GM23248 (cell line): ENCODE measurements at regions not wholly inside any gene's neighbourhood (a gene's known extent, or its start where the extent isn't known, plus 50 kb on each side); places are given as distances from the start of the nearest gene placed in this dataset.

Experiments
- DNase-seq: peaks from one replicate; pipeline ENCODE4 v3.0.0-alpha.2; 2015
- H2AFZ ChIP-seq: fragments of 200-600 bp; sonication (generic); 2 replicates; pipeline ENCODE4 v1.6.1; 2016; ENCODE audit warnings: antibody characterized with exemption
- H3F3A ChIP-seq: fragments of 200-600 bp; sonication (generic); 2 replicates; pipeline ENCODE4 v1.6.1; 2016; ENCODE audit warnings: mild to moderate bottlenecking, antibody characterized with exemption, mixed run types; ENCODE audit not compliant: insufficient read depth
- H3K27ac ChIP-seq: fragments of 200-600 bp; sonication (generic); 2 replicates; pipeline ENCODE4 v1.5.1; 2016; ENCODE audit warnings: mild to moderate bottlenecking
- H3K27me3 ChIP-seq: fragments of 200-600 bp; sonication (generic); replicated peaks from 2 replicates; pipeline ENCODE4 v1.6.1; 2016; ENCODE audit warnings: mild to moderate bottlenecking; ENCODE audit not compliant: insufficient read depth
- H3K36me3 ChIP-seq: fragments of 200-600 bp; sonication (generic); 2 replicates; pipeline ENCODE4 v1.6.1; 2016; ENCODE audit warnings: low read depth, mild to moderate bottlenecking
- H3K4me1 ChIP-seq: fragments of 200-600 bp; sonication (generic); 2 replicates; pipeline ENCODE4 v1.6.1; 2016; ENCODE audit warnings: mild to moderate bottlenecking; ENCODE audit not compliant: insufficient read depth
- H3K4me2 ChIP-seq: fragments of 200-600 bp; sonication (generic); one replicate; pipeline ENCODE4 v1.6.1; 2016; ENCODE audit warnings: mild to moderate bottlenecking; ENCODE audit not compliant: unreplicated experiment
- H3K4me3 ChIP-seq: fragments of 200-600 bp; sonication (generic); 2 replicates; pipeline ENCODE4 v1.5.1; 2016; ENCODE audit warnings: mild to moderate bottlenecking
- H3K79me2 ChIP-seq: fragments of 200-600 bp; sonication (generic); 2 replicates; pipeline ENCODE4 v1.6.1; 2016; ENCODE audit warnings: mild to moderate bottlenecking; ENCODE audit not compliant: insufficient read depth
- H3K9ac ChIP-seq: fragments of 200-600 bp; sonication (generic); 2 replicates; pipeline ENCODE4 v1.6.1; 2016; ENCODE audit warnings: mild to moderate bottlenecking
- H3K9me2 ChIP-seq: fragments of 200-600 bp; sonication (generic); 2 replicates; pipeline ENCODE4 v1.6.1; 2016; ENCODE audit warnings: mixed run types, mild to moderate bottlenecking, moderate library complexity; ENCODE audit not compliant: insufficient read depth
- H3K9me3 ChIP-seq: fragments of 200-600 bp; sonication (generic); one replicate; pipeline ENCODE4 v1.6.1; 2017; ENCODE audit warnings: low read depth
- H4K20me1 ChIP-seq: fragments of 200-600 bp; sonication (generic); 2 replicates; pipeline ENCODE4 v1.6.0; 2016; ENCODE audit not compliant: insufficient read depth
- EZH2 ChIP-seq: fragments of 200-600 bp; sonication (generic); IDR thresholded peaks from 2 replicates; pipeline ENCODE4 v1.6.1; 2018; ENCODE audit warnings: antibody characterized with exemption, mild to moderate bottlenecking; ENCODE audit not compliant: insufficient read depth, poor library complexity, severe bottlenecking
- EZH2phosphoT487 ChIP-seq: fragments of 200-600 bp; sonication (generic); IDR thresholded peaks from 2 replicates; pipeline ENCODE4 v1.6.1; 2018; ENCODE audit warnings: antibody characterized with exemption, moderate library complexity, mild to moderate bottlenecking, low read depth; ENCODE audit not compliant: insufficient read depth
- WGBS, 2 experiments: methylation state at CpG; one replicate each; pipeline ENCODE4 v1.1.6; 2015 to 2017; ENCODE audit warnings: low lambda C conversion rate in 2 of 2, low coverage in 1 of 2; ENCODE audit errors: missing lambda C conversion rate in 2 of 2; 5-methylcytosine and 5-hydroxymethylcytosine counted together
- in situ Hi-C: fragments of 300-500 bp; cut with MboI; formaldehyde crosslinking; loops from 2 replicates; pipeline ENCODE4 v1.15.0; 2020

- in situ Hi-C loops = no loop called here
These were observed 399.6 kb upstream of the EPHA3 start for GRCh38 chr3:88707837-88708236.

GRCh38 chr3:88712552-88712951, 394.9 kb upstream of the EPHA3 start:
- DNase-seq = no peak
- no peak for TF ChIP-seq EZH2
- TF ChIP-seq EZH2phosphoT487 = no peak
- no peaks in the 10 kb centered on the region for H3K9me3 ChIP-seq
- H3K27ac ChIP-seq = no peak overlapping the region
- H3K9ac ChIP-seq = no peak overlapping the region
- no peaks in the 10 kb centered on the region for H3K36me3 ChIP-seq
- WGBS, 2 experiments = 30 to 34% methylated on average over 2 of the region's 2 CpGs
- no peaks in the 10 kb centered on the region for H4K20me1 ChIP-seq
- H3K4me3 ChIP-seq = no peak overlapping the region
- in situ Hi-C loops = no loop called here
- no peaks in the 10 kb centered on the region for H3K27me3 ChIP-seq
- no peaks in the 10 kb centered on the region for H3K79me2 ChIP-seq
- no peak overlapping the region for H3K4me2 ChIP-seq
- no peaks in the 10 kb centered on the region for H3K4me1 ChIP-seq
- no peaks in the 10 kb centered on the region for H3K9me2 ChIP-seq
- no peaks in the 10 kb centered on the region for H3F3A ChIP-seq
- no peak overlapping the region for H2AFZ ChIP-seq

More at GRCh38 chr3:88707837-88708236, 399.6 kb upstream of the EPHA3 start:
- H2AFZ ChIP-seq = no peak overlapping the region
- H3K27me3 ChIP-seq = no peaks in the 10 kb centered on the region
- H3K4me2 ChIP-seq = no peak overlapping the region
- H3K27ac ChIP-seq = no peak overlapping the region
- no peaks in the 10 kb centered on the region for H3F3A ChIP-seq
- H3K36me3 ChIP-seq = no peaks in the 10 kb centered on the region
- no peaks in the 10 kb centered on the region for H3K4me1 ChIP-seq
- H3K9me3 ChIP-seq = no peaks in the 10 kb centered on the region
- H3K79me2 ChIP-seq = no peaks in the 10 kb centered on the region
- H3K9ac ChIP-seq = no peak overlapping the region
- 5 to 7% methylated on average over 1 of the region's 1 CpG for WGBS, 2 experiments
- TF ChIP-seq EZH2 (no peak), EZH2phosphoT487 (no peak)
- H4K20me1 ChIP-seq = no peaks in the 10 kb centered on the region
- no peak overlapping the region for H3K4me3 ChIP-seq
- DNase-seq = no peak
- H3K9me2 ChIP-seq = no peaks in the 10 kb centered on the region

GRCh38 chr3:88713233-88713691, 394.2 kb upstream of the EPHA3 start:
- H4K20me1 ChIP-seq = no peaks in the 10 kb centered on the region
- H3K36me3 ChIP-seq = no peaks in the 10 kb centered on the region
- no peak overlapping the region for H3K4me2 ChIP-seq
- H2AFZ ChIP-seq = no peak overlapping the region
- H3K9ac ChIP-seq = no peak overlapping the region
- no peak overlapping the region for H3K27ac ChIP-seq
- no peaks in the 10 kb centered on the region for H3K79me2 ChIP-seq
- H3K4me3 ChIP-seq = no peak overlapping the region
- no peak for TF ChIP-seq EZH2phosphoT487
- no peak for TF ChIP-seq EZH2
- in situ Hi-C loops = no loop called here
- no peaks in the 10 kb centered on the region for H3K9me3 ChIP-seq
- no peaks in the 10 kb centered on the region for H3K4me1 ChIP-seq
- no peaks in the 10 kb centered on the region for H3K27me3 ChIP-seq
- no peaks in the 10 kb centered on the region for H3F3A ChIP-seq
- DNase-seq = no peak
- 11 to 15% methylated on average over 2 of the region's 2 CpGs for WGBS, 2 experiments
- no peaks in the 10 kb centered on the region for H3K9me2 ChIP-seq

GRCh38 chr3:88725440-88726165, 381.8 kb upstream of the EPHA3 start:
- Histone ChIP-seq H3K9ac (no peak overlapping the region), H3K4me3 (no peak overlapping the region), H3K4me1 (no peaks in the 10 kb centered on the region), H3K9me2 (no peaks in the 10 kb centered on the region), H3K27me3 (no peaks in the 10 kb centered on the region), H3K36me3 (no peaks in the 10 kb centered on the region), H3K79me2 (no peaks in the 10 kb centered on the region), H3K9me3 (peaks cover 3% of the 10 kb centered on the region), H3F3A (no peaks in the 10 kb centered on the region), H2AFZ (no peak overlapping the region), H3K4me2 (no peak overlapping the region), H3K27ac (no peak overlapping the region), H4K20me1 (no peaks in the 10 kb centered on the region)
- WGBS, 2 experiments = 12 to 13% methylated on average over 2 of the region's 2 CpGs
- DNase-seq = no peak
- no peak for TF ChIP-seq EZH2phosphoT487
- no peak for TF ChIP-seq EZH2
- in situ Hi-C loops = no loop called here
